Sigmoid colon (tissue), 6 donors: ENCODE measurements at regions not wholly inside any gene's neighbourhood (a gene's known extent, or its start where the extent isn't known, plus 50 kb on each side); places are given as distances from the start of the nearest gene placed in this dataset.

Experiments used
- DNase-seq: peaks from one replicate; pipeline ENCODE4 v3.0.0-alpha.2; 2019
- H3K27ac ChIP-seq, 4 donors: fragments of 200-600 bp; sonication (generic); one replicate each; pipeline ENCODE4 v1.5.1; 2016 to 2019; ENCODE audit warnings: mild to moderate bottlenecking in 1 of 4
- H3K27me3 ChIP-seq, 3 donors: fragments of 200-600 bp; sonication (generic); one replicate each; pipeline ENCODE4 v1.5.1; 2019; ENCODE audit warnings: mild to moderate bottlenecking in 1 of 3
- H3K36me3 ChIP-seq, 4 donors: fragments of 200-600 bp; sonication (generic); one replicate each; pipeline ENCODE4 v1.5.1; 2016 to 2019
- H3K4me1 ChIP-seq, 4 donors: fragments of 200-600 bp; sonication (generic); one replicate each; pipeline ENCODE4 v1.5.1; 2017 to 2019
- H3K4me3 ChIP-seq, 4 donors: fragments of 200-600 bp; sonication (generic); one replicate each; pipeline ENCODE4 v1.5.1; 2017 to 2019; ENCODE audit warnings: mild to moderate bottlenecking in 2 of 4, moderate library complexity in 1 of 4
- H3K9me3 ChIP-seq, 4 donors: fragments of 200-600 bp in 3 of 4; sonication (generic) in 3 of 4; one replicate each; pipeline versions ENCODE4 v1.5.1 to v1.6.1; 2013 to 2019
- CTCF ChIP-seq, 4 experiments: fragments of 450-650 bp in 3 of 4; fragments of 200-600 bp in 1 of 4; IDR thresholded peaks; one replicate each; pipeline ENCODE4 v1.5.1; 2016 to 2019; ENCODE audit warnings: antibody characterized with exemption in 4 of 4, mild to moderate bottlenecking in 3 of 4, moderate library complexity in 2 of 4
- EP300 ChIP-seq, 4 donors: sonication (generic); formaldehyde crosslinking; IDR thresholded peaks; one replicate each; pipeline ENCODE4 v1.6.1; 2017; ENCODE audit warnings: antibody characterized with exemption in 4 of 4
- POLR2A ChIP-seq, 2 donors: fragments of 450-650 bp; IDR thresholded peaks; one replicate each; pipeline ENCODE4 v1.6.1; 2016; ENCODE audit warnings: antibody characterized with exemption in 2 of 2, mild to moderate bottlenecking in 2 of 2, moderate library complexity in 2 of 2
- POLR2AphosphoS5 ChIP-seq, 4 donors: sonication (generic); formaldehyde crosslinking; IDR thresholded peaks; one replicate each; pipeline ENCODE4 v1.6.1; 2017; ENCODE audit warnings: antibody characterized with exemption in 4 of 4
- WGBS, 2 donors: extraction: QIAGEN DNeasy Blood & Tissue Kit; methylation state at CpG; one replicate each; pipeline ENCODE4 v1.1.7; 2013; 5-methylcytosine and 5-hydroxymethylcytosine counted together
- intact Hi-C: fragments of 100-400 bp; cut with DNase I; formaldehyde crosslinking; loops from one replicate; pipeline ENCODE4 v1.15.1; 2023
- donor health status: healthy with polysubstance abuse.
- donor health status: healthy.

GRCh38 chr10:83229991-83230390 is 909.3 kb upstream of the GHITM start:
- Histone ChIP-seq H3K4me3 (no peak overlapping the region), H3K27me3 (no peaks in the 10 kb centered on the region), H3K4me1 (no peaks in the 10 kb centered on the region), H3K36me3 (no peaks in the 10 kb centered on the region), H3K27ac (no peak overlapping the region), H3K9me3 (no peaks in the 10 kb centered on the region)
- TF ChIP-seq CTCF (IDR thresholded peaks at IDR 0.05) (no peak), POLR2A (IDR thresholded peaks at IDR 0.05) (no peak), EP300 (IDR thresholded peaks at IDR 0.05) (no peak), POLR2AphosphoS5 (IDR thresholded peaks at IDR 0.05) (no peak)
- no peak for DNase-seq
- intact Hi-C loops: no loop called here
- WGBS, 2 donors: 79 to 89% methylated on average over 8 of the region's 8 CpGs

GRCh38 chr10:83233691-83234090 is 905.6 kb upstream of the GHITM start:
- H3K9me3 ChIP-seq: no peaks in the 10 kb centered on the region
- 92 to 94% methylated on average over 1 of the region's 1 CpG for WGBS, 2 donors
- DNase-seq: no peak
- H3K4me3 ChIP-seq: no peak overlapping the region
- H3K27ac ChIP-seq: no peak overlapping the region
- H3K4me1 ChIP-seq: no peaks in the 10 kb centered on the region
- intact Hi-C loops: no loop called here
- no peaks in the 10 kb centered on the region for H3K36me3 ChIP-seq
- H3K27me3 ChIP-seq: no peaks in the 10 kb centered on the region
- TF ChIP-seq EP300 (IDR thresholded peaks at IDR 0.05) (no peak), POLR2A (IDR thresholded peaks at IDR 0.05) (no peak), POLR2AphosphoS5 (IDR thresholded peaks at IDR 0.05) (no peak), CTCF (IDR thresholded peaks at IDR 0.05) (no peak)

DNA sequence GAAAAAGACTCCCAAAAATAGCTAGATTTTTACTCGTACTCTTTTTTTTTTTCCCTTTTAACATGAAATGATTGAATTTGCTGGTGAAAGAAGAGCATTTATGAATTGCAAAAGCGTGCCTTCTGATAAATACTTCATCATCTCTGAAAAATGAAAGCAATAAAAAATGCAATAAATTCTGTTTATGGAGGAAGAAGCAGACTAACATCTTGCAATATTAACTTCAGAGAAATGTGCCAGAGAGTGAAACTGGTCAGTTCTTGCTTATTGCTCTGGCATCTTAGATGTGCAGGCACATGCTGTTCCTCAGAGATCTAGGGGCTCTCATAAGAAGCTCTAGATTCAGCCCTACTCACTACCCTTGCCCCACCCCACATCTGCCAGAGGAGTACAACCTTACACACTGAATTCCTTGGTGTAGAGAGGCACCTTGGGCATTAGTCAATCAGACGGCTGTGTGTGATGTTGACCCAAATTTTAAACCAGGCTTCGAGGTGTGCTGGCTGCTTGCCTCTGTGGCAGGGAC is 891.1 kb upstream of the GHITM start:
- Histone ChIP-seq H3K9me3 (no peaks in the 10 kb centered on the region), H3K36me3 (no peaks in the 10 kb centered on the region), H3K27me3 (no peaks in the 10 kb centered on the region), H3K27ac (no peak overlapping the region), H3K4me3 (no peak overlapping the region), H3K4me1 (no peaks in the 10 kb centered on the region)
- DNase-seq: no peak
- intact Hi-C loops: no loop called here
- TF ChIP-seq POLR2A (IDR thresholded peaks at IDR 0.05): no peak
- no peak for TF ChIP-seq EP300 (IDR thresholded peaks at IDR 0.05)
- 69 to 71% methylated on average over 4 of the region's 4 CpGs for WGBS, 2 donors

GRCh38 chr10:83250396-83250795 is 888.9 kb upstream of the GHITM start:
- no peaks in the 10 kb centered on the region for H3K27me3 ChIP-seq
- intact Hi-C loops: no loop called here
- no peaks in the 10 kb centered on the region for H3K4me1 ChIP-seq
- H3K36me3 ChIP-seq: no peaks in the 10 kb centered on the region
- peaks cover 0 to 4% (median 0%) of the 10 kb centered on the region in 4 donors for H3K9me3 ChIP-seq
- no peak for DNase-seq
- WGBS, 2 donors: 71 to 83% methylated on average over 1 of the region's 1 CpG
- no peak overlapping the region for H3K27ac ChIP-seq
- no peak overlapping the region for H3K4me3 ChIP-seq
- TF ChIP-seq CTCF (IDR thresholded peaks at IDR 0.05) (no peak), POLR2AphosphoS5 (IDR thresholded peaks at IDR 0.05) (no peak), POLR2A (IDR thresholded peaks at IDR 0.05) (no peak), EP300 (IDR thresholded peaks at IDR 0.05) (no peak)

DNA sequence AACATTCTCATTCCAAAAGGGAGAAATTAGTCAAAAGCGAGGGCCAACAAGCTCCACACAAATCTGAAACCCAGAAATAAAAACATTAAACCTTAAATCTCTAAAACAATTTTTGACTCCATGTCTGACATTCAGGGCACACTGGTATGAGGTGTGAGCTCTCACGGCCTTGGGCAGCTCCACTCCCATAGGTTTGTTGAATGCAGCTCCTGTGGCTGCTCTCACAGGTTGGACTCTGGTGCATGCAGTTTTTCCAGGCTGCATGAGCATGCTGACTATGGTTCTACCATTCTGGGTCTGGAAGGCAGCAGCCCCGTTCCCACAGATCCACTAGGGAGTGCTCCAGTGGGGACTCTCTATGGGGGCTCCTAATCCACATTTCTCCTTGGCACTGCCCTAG is 887.1 kb upstream of the GHITM start:
- intact Hi-C loops: no loop called here
- WGBS, 2 donors: 70 to 83% methylated on average over 3 of the region's 3 CpGs
- H3K36me3 ChIP-seq: no peaks in the 10 kb centered on the region
- TF ChIP-seq POLR2A (IDR thresholded peaks at IDR 0.05): no peak
- TF ChIP-seq EP300 (IDR thresholded peaks at IDR 0.05): no peak
- TF ChIP-seq CTCF (IDR thresholded peaks at IDR 0.05): no peak
- no peak for TF ChIP-seq POLR2AphosphoS5 (IDR thresholded peaks at IDR 0.05)
- H3K9me3 ChIP-seq: peaks cover 0 to 4% (median 0%) of the 10 kb centered on the region in 4 donors
- H3K4me1 ChIP-seq: no peaks in the 10 kb centered on the region
- no peaks in the 10 kb centered on the region for H3K27me3 ChIP-seq
- no peak overlapping the region for H3K27ac ChIP-seq
- DNase-seq: no peak
- no peak overlapping the region for H3K4me3 ChIP-seq
